OCI-LY1 (cell line): ENCODE measurements at regions not wholly inside any gene's neighbourhood (a gene's known extent, or its start where the extent isn't known, plus 50 kb on each side); places are given as distances from the start of the nearest gene placed in this dataset.

Experiments
- EZH2 ChIP-seq: fragments of 200-600 bp; sonication (generic), shearing (Covaris generic); IDR thresholded peaks from 2 replicates; pipeline ENCODE4 v1.8.0; 2017; ENCODE audit warnings: borderline replicate concordance, mixed run types, mild to moderate bottlenecking, antibody characterized with exemption, low read length, moderate library complexity, mixed read lengths
- TF ChIP-seq, protein P1 (sequence below): fragments of 200-600 bp; sonication (generic), shearing (Covaris generic); IDR thresholded peaks from 2 replicates; pipeline ENCODE4 v1.5.1; 2017; ENCODE audit warnings: mild to moderate bottlenecking, antibody characterized with exemption, low read length, moderate library complexity, mixed read lengths

DNA sequence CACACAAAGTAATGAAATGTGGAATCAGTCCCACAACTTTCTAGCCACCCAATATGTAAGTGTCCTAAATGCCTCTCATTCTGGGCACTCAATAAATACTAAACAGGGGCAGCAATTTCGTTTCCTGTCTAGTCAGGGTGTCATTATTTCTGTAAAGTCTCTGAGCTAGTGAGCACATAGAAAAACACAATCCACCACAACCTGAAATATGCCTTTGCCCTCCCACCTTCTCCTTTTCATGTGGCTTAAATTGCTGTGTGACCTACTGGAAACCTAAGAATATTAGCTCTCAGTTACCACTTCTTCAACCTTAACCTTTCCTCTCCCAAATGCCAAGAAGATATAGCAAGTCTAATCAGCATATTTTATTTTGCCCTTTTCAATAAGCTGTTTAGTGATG, 456.3 kb upstream of the KCNMB2 start:
- TF ChIP-seq, protein P1, sequence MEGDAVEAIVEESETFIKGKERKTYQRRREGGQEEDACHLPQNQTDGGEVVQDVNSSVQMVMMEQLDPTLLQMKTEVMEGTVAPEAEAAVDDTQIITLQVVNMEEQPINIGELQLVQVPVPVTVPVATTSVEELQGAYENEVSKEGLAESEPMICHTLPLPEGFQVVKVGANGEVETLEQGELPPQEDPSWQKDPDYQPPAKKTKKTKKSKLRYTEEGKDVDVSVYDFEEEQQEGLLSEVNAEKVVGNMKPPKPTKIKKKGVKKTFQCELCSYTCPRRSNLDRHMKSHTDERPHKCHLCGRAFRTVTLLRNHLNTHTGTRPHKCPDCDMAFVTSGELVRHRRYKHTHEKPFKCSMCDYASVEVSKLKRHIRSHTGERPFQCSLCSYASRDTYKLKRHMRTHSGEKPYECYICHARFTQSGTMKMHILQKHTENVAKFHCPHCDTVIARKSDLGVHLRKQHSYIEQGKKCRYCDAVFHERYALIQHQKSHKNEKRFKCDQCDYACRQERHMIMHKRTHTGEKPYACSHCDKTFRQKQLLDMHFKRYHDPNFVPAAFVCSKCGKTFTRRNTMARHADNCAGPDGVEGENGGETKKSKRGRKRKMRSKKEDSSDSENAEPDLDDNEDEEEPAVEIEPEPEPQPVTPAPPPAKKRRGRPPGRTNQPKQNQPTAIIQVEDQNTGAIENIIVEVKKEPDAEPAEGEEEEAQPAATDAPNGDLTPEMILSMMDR = no peak
- no peak for TF ChIP-seq EZH2
